DND-41 (cell line): ENCODE measurements at regions not wholly inside any gene's neighbourhood (a gene's known extent, or its start where the extent isn't known, plus 50 kb on each side); places are given as distances from the start of the nearest gene placed in this dataset.
"Not testable (repeated sequence)": the region's sequence is repeated elsewhere in the genome, so short reads cannot be mapped to it uniquely, and the experiment has no call there.

ENCODE experiments used
- CTCF ChIP-seq: IDR thresholded peaks from 2 replicates; pipeline ENCODE4 v1.5.1; 2012; ENCODE audit warnings: borderline replicate concordance, low read length, moderate library complexity, mild to moderate bottlenecking; ENCODE audit not compliant: poor library complexity, severe bottlenecking; ENCODE audit errors: extremely low read depth
- EZH2 ChIP-seq: IDR thresholded peaks from 3 replicates; pipeline ENCODE4 v1.6.1; 2012; ENCODE audit warnings: borderline replicate concordance, low read depth, mild to moderate bottlenecking, moderate library complexity, low read length, inconsistent platforms; ENCODE audit not compliant: severe bottlenecking

- not testable (repeated sequence) for TF ChIP-seq CTCF, EZH2
Observed at GRCh38 chr2:57418859-57419346, 627.7 kb upstream of the VRK2 start.
